PFSK-1 (cell line): ENCODE measurements at regions not wholly inside any gene's neighbourhood (a gene's known extent, or its start where the extent isn't known, plus 50 kb on each side); places are given as distances from the start of the nearest gene placed in this dataset.

Experiments used
- POLR2AphosphoS5 ChIP-seq: IDR thresholded peaks from 2 replicates; pipeline ENCODE4 v1.6.1; 2012; ENCODE audit warnings: low read depth, mild to moderate bottlenecking, control low read depth, low read length, moderate library complexity
- SIN3A ChIP-seq: IDR thresholded peaks from 2 replicates; pipeline ENCODE4 v1.6.1; 2012; ENCODE audit warnings: mild to moderate bottlenecking, low read length, moderate library complexity, borderline replicate concordance; ENCODE audit not compliant: insufficient read depth
- TAF1 ChIP-seq: IDR thresholded peaks from 2 replicates; pipeline ENCODE4 v1.6.1; 2012; ENCODE audit warnings: low read length, control low read depth, borderline replicate concordance; ENCODE audit not compliant: insufficient read depth
- TF ChIP-seq, protein P1 (sequence below), 2 experiments: IDR thresholded peaks; 2 replicates each; pipeline versions ENCODE4 v1.6.1 to v1.8.0; 2011 to 2012; ENCODE audit warnings: low read depth in 2 of 2, low read length in 2 of 2, control low read depth in 1 of 2, inconsistent platforms in 1 of 2, mild to moderate bottlenecking in 1 of 2, moderate library complexity in 1 of 2; ENCODE audit not compliant: insufficient read depth in 1 of 2

DNA sequence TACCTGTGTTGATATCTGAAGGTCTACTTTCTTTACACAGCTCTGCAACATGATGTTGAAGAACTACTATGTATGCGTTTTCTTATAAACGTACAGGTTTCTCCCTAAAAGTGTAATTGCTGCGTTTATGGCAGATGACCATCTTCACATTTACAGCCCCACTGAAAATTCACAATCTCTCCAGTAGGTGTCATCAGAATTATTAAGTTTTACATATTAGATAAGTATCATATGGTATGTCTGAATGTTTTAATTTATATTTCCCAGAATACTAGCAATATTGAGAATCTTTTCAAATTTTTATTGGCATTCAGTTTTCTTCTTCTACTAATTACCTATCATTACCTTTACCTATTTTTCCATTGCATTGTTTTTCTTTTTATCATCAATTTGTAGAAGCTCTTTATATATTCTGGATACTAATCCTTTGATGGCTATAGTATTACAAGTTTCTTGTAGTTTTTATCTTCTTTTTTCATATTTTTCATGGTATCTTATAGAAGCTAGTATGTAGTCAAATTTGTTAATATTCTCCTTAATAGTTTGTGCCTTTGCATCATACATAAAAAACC lies 123.5 kb downstream of the CAPZA3 start:
- TF ChIP-seq, protein P1, sequence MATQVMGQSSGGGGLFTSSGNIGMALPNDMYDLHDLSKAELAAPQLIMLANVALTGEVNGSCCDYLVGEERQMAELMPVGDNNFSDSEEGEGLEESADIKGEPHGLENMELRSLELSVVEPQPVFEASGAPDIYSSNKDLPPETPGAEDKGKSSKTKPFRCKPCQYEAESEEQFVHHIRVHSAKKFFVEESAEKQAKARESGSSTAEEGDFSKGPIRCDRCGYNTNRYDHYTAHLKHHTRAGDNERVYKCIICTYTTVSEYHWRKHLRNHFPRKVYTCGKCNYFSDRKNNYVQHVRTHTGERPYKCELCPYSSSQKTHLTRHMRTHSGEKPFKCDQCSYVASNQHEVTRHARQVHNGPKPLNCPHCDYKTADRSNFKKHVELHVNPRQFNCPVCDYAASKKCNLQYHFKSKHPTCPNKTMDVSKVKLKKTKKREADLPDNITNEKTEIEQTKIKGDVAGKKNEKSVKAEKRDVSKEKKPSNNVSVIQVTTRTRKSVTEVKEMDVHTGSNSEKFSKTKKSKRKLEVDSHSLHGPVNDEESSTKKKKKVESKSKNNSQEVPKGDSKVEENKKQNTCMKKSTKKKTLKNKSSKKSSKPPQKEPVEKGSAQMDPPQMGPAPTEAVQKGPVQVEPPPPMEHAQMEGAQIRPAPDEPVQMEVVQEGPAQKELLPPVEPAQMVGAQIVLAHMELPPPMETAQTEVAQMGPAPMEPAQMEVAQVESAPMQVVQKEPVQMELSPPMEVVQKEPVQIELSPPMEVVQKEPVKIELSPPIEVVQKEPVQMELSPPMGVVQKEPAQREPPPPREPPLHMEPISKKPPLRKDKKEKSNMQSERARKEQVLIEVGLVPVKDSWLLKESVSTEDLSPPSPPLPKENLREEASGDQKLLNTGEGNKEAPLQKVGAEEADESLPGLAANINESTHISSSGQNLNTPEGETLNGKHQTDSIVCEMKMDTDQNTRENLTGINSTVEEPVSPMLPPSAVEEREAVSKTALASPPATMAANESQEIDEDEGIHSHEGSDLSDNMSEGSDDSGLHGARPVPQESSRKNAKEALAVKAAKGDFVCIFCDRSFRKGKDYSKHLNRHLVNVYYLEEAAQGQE (IDR thresholded peaks at IDR 0.05; ENCODE audit: insufficient read depth in 1 of 2, low read depth in 2 of 2, low read length in 2 of 2) = no peak
- no peak for TF ChIP-seq POLR2AphosphoS5
- no peak for TF ChIP-seq TAF1
- no peak for TF ChIP-seq SIN3A
